ENCODE measurements at regions not wholly inside any gene's neighbourhood (a gene's known extent, or its start where the extent isn't known, plus 50 kb on each side); places are given as distances from the start of the nearest gene placed in this dataset.

DNA sequence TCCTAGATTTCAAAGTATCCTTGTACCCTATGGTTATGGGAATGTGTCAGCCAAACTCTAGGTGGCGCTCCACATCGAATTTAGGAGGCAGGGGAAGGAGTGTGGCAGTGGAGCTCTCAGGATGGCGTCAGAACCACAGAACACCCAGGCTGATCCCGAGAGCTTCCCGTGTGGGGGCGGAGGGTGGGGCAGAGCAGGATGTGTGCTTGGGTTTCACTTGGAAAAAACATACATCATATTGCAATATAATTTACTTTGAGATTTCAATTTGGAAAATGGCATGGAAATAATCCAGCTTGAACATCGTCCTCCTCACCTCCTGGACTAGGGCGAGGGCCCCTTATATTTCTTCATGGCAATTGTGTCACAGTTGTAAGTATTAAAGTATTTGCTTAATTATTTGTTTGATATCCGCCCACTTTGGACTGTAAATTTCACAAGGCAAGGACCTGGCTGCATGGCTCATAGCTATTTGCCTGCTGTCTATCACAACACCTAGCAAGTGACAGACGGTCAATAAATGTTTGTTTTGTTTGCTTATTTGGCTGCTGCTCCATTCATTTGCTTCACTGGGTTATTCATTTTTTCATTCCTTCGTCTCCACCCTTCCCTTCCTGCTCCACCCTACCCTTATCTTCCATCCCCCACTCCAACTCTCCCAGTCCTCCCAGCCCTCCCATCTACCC, 221.5 kb upstream of the HMGA2 start:
- TF ChIP-seq, protein P1, sequence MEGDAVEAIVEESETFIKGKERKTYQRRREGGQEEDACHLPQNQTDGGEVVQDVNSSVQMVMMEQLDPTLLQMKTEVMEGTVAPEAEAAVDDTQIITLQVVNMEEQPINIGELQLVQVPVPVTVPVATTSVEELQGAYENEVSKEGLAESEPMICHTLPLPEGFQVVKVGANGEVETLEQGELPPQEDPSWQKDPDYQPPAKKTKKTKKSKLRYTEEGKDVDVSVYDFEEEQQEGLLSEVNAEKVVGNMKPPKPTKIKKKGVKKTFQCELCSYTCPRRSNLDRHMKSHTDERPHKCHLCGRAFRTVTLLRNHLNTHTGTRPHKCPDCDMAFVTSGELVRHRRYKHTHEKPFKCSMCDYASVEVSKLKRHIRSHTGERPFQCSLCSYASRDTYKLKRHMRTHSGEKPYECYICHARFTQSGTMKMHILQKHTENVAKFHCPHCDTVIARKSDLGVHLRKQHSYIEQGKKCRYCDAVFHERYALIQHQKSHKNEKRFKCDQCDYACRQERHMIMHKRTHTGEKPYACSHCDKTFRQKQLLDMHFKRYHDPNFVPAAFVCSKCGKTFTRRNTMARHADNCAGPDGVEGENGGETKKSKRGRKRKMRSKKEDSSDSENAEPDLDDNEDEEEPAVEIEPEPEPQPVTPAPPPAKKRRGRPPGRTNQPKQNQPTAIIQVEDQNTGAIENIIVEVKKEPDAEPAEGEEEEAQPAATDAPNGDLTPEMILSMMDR (IDR thresholded peaks at IDR 0.05): peak in 2 of 4 experiments; percentile 46 to 48
- TF ChIP-seq POLR2A (IDR thresholded peaks at IDR 0.05) (no peak), POLR2AphosphoS5 (IDR thresholded peaks at IDR 0.05) (peak in 1 of 4 donors; percentile 23)

Data from sigmoid colon (tissue), 4 donors.